ENCODE measurements at regions not wholly inside any gene's neighbourhood (a gene's known extent, or its start where the extent isn't known, plus 50 kb on each side); places are given as distances from the start of the nearest gene placed in this dataset.

DNA sequence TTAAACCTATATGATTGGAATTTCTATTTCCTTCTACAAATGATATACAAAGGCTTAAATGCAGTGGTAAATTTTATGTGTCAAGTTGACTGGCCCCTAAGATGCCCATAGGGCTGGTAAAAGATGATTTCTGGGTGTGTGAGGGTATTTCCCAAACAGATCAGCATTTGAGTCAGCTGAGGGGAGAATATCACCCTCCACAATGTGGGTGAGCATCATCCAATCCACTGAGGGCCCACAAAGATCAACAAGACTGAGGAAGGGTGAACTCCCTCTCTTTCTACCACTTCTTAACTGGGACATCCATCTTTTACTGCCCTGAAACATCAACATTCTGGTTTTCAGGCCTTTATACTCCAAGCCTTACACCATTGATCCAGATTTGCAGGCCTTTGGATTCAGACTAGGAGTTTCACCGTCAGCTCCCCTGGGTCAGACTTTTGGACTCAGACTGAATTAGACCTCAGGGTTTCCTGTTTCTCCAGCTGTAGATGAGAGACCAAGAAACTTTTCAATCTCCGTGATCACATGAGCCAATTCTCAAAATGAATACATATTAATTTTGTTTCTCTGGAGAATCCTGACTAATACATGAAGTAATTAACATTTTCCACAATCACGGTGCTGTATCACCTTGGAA, 1020.7 kb upstream of the SLIT2 start:
- H3K4me1 Mint-ChIP-seq (ENCODE audit: low read depth) = peaks cover 19% of the 10 kb centered on the region
- no peak overlapping the region for H3K4me3 Mint-ChIP-seq
- peaks cover 1% of the 10 kb centered on the region; the same call in 1 of the 2 replicates for H3K27me3 Mint-ChIP-seq (ENCODE audit: insufficient read depth)
- no peak for DNase-seq
- TF ChIP-seq, protein P1, sequence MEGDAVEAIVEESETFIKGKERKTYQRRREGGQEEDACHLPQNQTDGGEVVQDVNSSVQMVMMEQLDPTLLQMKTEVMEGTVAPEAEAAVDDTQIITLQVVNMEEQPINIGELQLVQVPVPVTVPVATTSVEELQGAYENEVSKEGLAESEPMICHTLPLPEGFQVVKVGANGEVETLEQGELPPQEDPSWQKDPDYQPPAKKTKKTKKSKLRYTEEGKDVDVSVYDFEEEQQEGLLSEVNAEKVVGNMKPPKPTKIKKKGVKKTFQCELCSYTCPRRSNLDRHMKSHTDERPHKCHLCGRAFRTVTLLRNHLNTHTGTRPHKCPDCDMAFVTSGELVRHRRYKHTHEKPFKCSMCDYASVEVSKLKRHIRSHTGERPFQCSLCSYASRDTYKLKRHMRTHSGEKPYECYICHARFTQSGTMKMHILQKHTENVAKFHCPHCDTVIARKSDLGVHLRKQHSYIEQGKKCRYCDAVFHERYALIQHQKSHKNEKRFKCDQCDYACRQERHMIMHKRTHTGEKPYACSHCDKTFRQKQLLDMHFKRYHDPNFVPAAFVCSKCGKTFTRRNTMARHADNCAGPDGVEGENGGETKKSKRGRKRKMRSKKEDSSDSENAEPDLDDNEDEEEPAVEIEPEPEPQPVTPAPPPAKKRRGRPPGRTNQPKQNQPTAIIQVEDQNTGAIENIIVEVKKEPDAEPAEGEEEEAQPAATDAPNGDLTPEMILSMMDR (IDR thresholded peaks at IDR 0.05) = no peak
- H3K27ac Mint-ChIP-seq = peak overlapping the region; percentile 29; the same call in 1 of the 2 replicates
- H3K36me3 Mint-ChIP-seq (ENCODE audit: low read depth) = no peaks in the 10 kb centered on the region
- H3K9me3 Mint-ChIP-seq = no peaks in the 10 kb centered on the region

DNA sequence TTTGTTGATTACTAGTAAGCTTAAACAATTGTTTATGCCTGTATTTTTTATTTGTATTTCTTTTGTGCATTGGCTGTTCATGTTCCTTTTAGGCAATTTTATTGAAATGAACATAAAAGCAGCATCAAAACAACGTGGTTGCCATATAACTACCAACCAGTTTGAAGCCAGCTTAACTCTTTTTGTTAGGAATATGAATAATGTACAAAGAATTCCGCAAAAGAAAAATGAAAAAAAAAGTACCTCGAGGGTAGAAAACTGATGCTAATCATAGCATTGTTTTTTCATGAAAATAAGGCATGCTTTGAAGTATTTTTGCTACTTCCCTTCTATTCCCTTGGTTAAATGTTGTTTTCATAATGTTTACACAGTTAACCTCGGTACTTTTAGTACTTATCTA, 1024.0 kb upstream of the SLIT2 start:
- DNase-seq = peak; percentile 69
- TF ChIP-seq, protein P1 (IDR thresholded peaks at IDR 0.05) = no peak
- H3K36me3 Mint-ChIP-seq (ENCODE audit: low read depth) = no peaks in the 10 kb centered on the region
- H3K4me1 Mint-ChIP-seq (ENCODE audit: low read depth) = peaks cover 23% of the 10 kb centered on the region
- peak overlapping the region; percentile 89 for H3K27ac Mint-ChIP-seq
- no peaks in the 10 kb centered on the region for H3K9me3 Mint-ChIP-seq
- H3K27me3 Mint-ChIP-seq (ENCODE audit: insufficient read depth) = no peaks in the 10 kb centered on the region
- peak overlapping the region; percentile 41; the same call in 1 of the 2 replicates for H3K4me3 Mint-ChIP-seq

DNA sequence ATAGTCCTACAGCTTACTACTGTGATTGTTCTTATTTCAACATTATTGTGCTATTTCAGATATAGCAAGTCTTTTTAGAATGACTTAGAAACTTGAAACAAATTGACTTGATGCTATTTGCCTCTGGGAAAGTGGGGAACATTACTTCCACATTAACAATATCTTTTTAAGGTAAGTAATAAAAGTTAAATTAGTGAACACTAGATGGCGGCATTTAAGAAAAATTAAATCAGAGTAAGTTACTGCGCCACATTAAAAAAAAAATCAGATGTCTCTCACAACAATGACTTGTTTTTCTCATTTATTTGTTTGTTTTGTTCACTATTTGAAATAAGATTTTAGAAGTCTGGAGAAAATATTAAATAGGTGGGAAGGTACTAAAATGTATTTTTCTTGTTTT, 1026.9 kb upstream of the SLIT2 start:
- no peak overlapping the region for H3K27ac Mint-ChIP-seq
- H3K4me3 Mint-ChIP-seq = no peak overlapping the region
- TF ChIP-seq, protein P1 (IDR thresholded peaks at IDR 0.05) = peak; percentile 83
- no peaks in the 10 kb centered on the region for H3K27me3 Mint-ChIP-seq (ENCODE audit: insufficient read depth)
- no peaks in the 10 kb centered on the region for H3K9me3 Mint-ChIP-seq
- peak; percentile 34 for DNase-seq
- H3K4me1 Mint-ChIP-seq (ENCODE audit: low read depth) = peaks cover 35% of the 10 kb centered on the region
- no peaks in the 10 kb centered on the region for H3K36me3 Mint-ChIP-seq (ENCODE audit: low read depth)

DNA sequence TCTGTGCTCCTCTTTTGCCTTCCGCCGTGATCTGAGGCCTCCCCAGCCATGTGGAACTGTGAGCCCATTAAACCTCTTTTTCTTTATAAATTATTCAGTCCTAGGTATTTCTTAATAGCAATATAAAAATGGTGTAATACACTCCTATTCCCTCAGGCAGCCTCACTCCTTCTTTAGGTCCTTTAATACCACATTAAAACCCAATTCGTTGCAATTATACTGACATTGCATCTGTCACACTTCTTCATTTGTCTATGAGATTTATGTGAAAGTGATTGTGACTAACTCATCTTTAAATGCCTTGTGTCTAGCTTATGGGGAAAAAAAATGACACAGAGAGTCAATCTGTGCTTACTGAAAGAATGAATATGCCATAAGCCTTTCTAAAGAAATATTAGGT, 1035.2 kb upstream of the SLIT2 start:
- no peak for DNase-seq
- peaks cover 20% of the 10 kb centered on the region for H3K4me1 Mint-ChIP-seq (ENCODE audit: low read depth)
- TF ChIP-seq, protein P1 (IDR thresholded peaks at IDR 0.05) = no peak

DNA sequence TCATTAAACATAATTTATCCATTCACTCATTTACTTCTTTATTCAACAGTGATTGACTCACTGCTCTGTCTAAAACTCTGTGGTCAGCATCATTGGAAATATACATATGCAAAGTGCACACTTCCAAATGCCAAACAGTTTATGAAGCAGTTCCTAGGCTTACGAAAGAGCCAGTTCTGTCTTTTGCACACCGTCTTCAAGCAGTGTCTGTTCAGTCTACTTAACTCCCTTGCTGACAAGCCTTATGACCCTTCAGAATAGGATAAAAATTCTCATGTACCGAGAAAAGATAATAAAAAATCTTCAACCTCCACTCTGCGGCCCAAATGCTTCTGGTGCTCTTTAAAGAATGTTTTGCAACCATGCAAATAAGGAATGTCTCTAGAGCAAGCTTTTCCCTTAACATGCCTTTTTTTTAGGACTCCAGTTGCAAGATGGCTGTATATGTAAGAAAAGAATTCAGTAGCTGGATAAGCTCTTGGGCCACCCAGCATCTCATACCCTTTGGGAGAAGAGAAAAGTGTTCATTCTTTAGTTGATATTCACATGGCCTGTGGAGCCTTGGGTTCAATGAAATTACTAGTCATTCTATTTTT, 1037.0 kb upstream of the SLIT2 start:
- no peak overlapping the region for H3K4me3 Mint-ChIP-seq
- H3K4me1 Mint-ChIP-seq (ENCODE audit: low read depth) = peaks cover 20% of the 10 kb centered on the region
- no peak for DNase-seq
- TF ChIP-seq, protein P1 (IDR thresholded peaks at IDR 0.05) = no peak
- H3K27ac Mint-ChIP-seq = no peak overlapping the region
- H3K36me3 Mint-ChIP-seq (ENCODE audit: low read depth) = no peaks in the 10 kb centered on the region
- H3K27me3 Mint-ChIP-seq (ENCODE audit: insufficient read depth) = no peaks in the 10 kb centered on the region
- no peaks in the 10 kb centered on the region for H3K9me3 Mint-ChIP-seq

More for the DNA sequence above, 1035.2 kb upstream of the SLIT2 start:
- H3K27me3 Mint-ChIP-seq (ENCODE audit: insufficient read depth) = no peaks in the 10 kb centered on the region
- no peak overlapping the region for H3K27ac Mint-ChIP-seq
- H3K9me3 Mint-ChIP-seq = no peaks in the 10 kb centered on the region
- H3K4me3 Mint-ChIP-seq = no peak overlapping the region
- H3K36me3 Mint-ChIP-seq (ENCODE audit: low read depth) = no peaks in the 10 kb centered on the region
